ENCODE measurements at regions not wholly inside any gene's neighbourhood (a gene's known extent, or its start where the extent isn't known, plus 50 kb on each side); places are given as distances from the start of the nearest gene placed in this dataset.

GRCh38 chr9:14413812-14414211 lies 99.9 kb upstream of the NFIB start:
- TF ChIP-seq CTCF (conservative IDR thresholded peaks at IDR 0.05; ENCODE audit: low read depth in 2 of 2) (no peak), ZNF331 (CRISPR knock-in tag; IDR thresholded peaks at IDR 0.05; ENCODE audit: low read depth) (no peak), EZH2 (IDR thresholded peaks at IDR 0.05; ENCODE audit: low read depth, unreplicated experiment) (no peak), REST (IDR thresholded peaks at IDR 0.05; ENCODE audit: unreplicated experiment) (no peak), POLR2AphosphoS5 (IDR thresholded peaks at IDR 0.05; ENCODE audit: low read depth) (no peak), CREB1 (CRISPR knock-in tag; IDR thresholded peaks at IDR 0.05; ENCODE audit: low read depth) (no peak), EZH2phosphoT487 (IDR thresholded peaks at IDR 0.05; ENCODE audit: unreplicated experiment) (no peak), ZNF114 (CRISPR knock-in tag; IDR thresholded peaks at IDR 0.05) (no peak), NANOG (IDR thresholded peaks at IDR 0.05; ENCODE audit: borderline replicate concordance) (no peak), JUNB (IDR thresholded peaks at IDR 0.05; ENCODE audit: unreplicated experiment) (no peak), ETS1 (IDR thresholded peaks at IDR 0.05) (no peak), STAT1 (IDR thresholded peaks at IDR 0.05; ENCODE audit: unreplicated experiment) (no peak), ZNF462 (CRISPR knock-in tag; IDR thresholded peaks at IDR 0.05) (no peak)
